ENCODE measurements at regions not wholly inside any gene's neighbourhood (a gene's known extent, or its start where the extent isn't known, plus 50 kb on each side); places are given as distances from the start of the nearest gene placed in this dataset.
"Not testable (repeated sequence)": the region's sequence is repeated elsewhere in the genome, so short reads cannot be mapped to it uniquely, and the experiment has no call there.

DNA sequence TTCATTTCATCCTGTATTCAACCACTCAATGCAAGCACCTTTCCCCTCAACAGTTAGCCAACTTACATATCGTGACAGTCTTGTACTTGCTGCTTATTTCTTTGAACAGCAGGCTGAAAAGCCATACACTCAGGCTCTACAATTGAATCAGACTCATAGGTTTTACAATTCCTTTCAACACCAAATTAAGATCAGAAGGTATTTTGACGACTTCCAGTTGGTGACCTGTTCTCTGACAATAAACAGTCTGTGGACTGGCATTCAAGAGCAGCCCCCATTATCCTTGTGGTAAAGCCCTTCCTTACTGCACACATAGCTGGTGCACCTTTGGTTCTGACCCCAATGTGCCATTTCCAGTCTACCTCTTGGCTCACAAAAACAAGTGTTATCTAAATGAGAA, 140.0 kb upstream of the MB21D2 start:
- H3K9me3 ChIP-seq (ENCODE audit: control insufficient read depth, low read length): no peaks in the 10 kb centered on the region
- no peak overlapping the region for H3K4me3 ChIP-seq (ENCODE audit: insufficient read depth, low read depth, low read length)
- no peaks in the 10 kb centered on the region for H3K36me3 ChIP-seq (ENCODE audit: control insufficient read depth, insufficient read depth, low read length)
- no peaks in the 10 kb centered on the region for H3K4me1 ChIP-seq (ENCODE audit: control insufficient read depth, insufficient read depth, low read length)
- H3K27me3 ChIP-seq (ENCODE audit: control insufficient read depth, insufficient read depth, low read length, poor library complexity, severe bottlenecking): no peaks in the 10 kb centered on the region
- 84 to 87% methylated on average over 2 of the region's 2 CpGs for WGBS, 2 experiments
- H3K27ac ChIP-seq (ENCODE audit: insufficient read depth, low read depth, low read length, poor library complexity, severe bottlenecking): no peak overlapping the region

DNA sequence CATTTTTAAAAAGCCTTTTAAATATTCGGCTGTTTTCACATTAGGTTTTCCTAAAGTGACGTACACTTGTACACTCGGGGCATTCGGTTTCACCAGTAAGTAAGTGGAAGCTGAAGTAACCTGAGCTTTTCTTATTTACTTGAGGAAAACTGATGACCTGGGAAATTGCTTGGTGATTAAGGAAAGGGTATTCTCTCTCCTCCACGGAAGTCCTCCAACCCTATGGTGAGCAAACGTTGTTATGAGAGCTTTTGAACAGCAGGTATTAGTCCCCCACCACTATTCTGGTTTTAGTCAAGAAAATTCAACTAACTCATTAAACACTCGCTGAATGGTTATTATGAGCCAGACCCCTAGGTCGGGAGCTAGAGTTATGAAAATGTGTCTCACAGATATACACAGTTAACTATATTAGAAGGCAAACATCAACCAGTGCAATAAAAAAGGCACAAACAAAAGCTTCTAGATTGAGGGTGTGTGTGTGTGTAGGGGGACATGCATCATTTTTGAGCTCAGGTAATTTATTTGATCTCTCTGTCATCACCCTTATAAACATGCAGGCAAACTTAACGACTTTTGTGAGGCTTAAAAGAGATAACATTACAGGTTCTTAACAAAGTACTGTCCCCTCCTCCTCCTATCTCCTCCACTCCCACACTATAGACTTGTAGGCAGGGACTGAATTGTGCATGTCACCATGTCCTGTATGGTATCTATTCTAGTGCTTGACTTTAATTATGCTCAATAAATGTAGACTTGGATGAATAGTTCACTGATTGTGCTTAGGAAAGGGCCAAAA, 143.3 kb upstream of the MB21D2 start:
- no peak overlapping the region for H3K4me3 ChIP-seq (ENCODE audit: insufficient read depth, low read depth, low read length)
- H3K27me3 ChIP-seq (ENCODE audit: control insufficient read depth, insufficient read depth, low read length, poor library complexity, severe bottlenecking): no peaks in the 10 kb centered on the region
- H3K27ac ChIP-seq (ENCODE audit: insufficient read depth, low read depth, low read length, poor library complexity, severe bottlenecking): no peak overlapping the region
- no peaks in the 10 kb centered on the region for H3K36me3 ChIP-seq (ENCODE audit: control insufficient read depth, insufficient read depth, low read length)
- 92 to 97% methylated on average over 9 of the region's 9 CpGs for WGBS, 2 experiments
- no peaks in the 10 kb centered on the region for H3K9me3 ChIP-seq (ENCODE audit: control insufficient read depth, low read length)
- H3K4me1 ChIP-seq (ENCODE audit: control insufficient read depth, insufficient read depth, low read length): no peaks in the 10 kb centered on the region

- no peaks in the 10 kb centered on the region for H3K4me1 ChIP-seq (ENCODE audit: control insufficient read depth, insufficient read depth, low read length)
- H3K27ac ChIP-seq (ENCODE audit: insufficient read depth, low read depth, low read length, poor library complexity, severe bottlenecking): no peak overlapping the region
- H3K36me3 ChIP-seq (ENCODE audit: control insufficient read depth, insufficient read depth, low read length): no peaks in the 10 kb centered on the region
- no peaks in the 10 kb centered on the region for H3K27me3 ChIP-seq (ENCODE audit: control insufficient read depth, insufficient read depth, low read length, poor library complexity, severe bottlenecking)
- WGBS, 2 experiments: 88 to 91% methylated on average over 1 to 2 of the region's 2 CpGs
- no peaks in the 10 kb centered on the region for H3K9me3 ChIP-seq (ENCODE audit: control insufficient read depth, low read length)
- no peak overlapping the region for H3K4me3 ChIP-seq (ENCODE audit: insufficient read depth, low read depth, low read length)
Measured at GRCh38 chr3:193068365-193068764, 150.7 kb upstream of the MB21D2 start.

DNA sequence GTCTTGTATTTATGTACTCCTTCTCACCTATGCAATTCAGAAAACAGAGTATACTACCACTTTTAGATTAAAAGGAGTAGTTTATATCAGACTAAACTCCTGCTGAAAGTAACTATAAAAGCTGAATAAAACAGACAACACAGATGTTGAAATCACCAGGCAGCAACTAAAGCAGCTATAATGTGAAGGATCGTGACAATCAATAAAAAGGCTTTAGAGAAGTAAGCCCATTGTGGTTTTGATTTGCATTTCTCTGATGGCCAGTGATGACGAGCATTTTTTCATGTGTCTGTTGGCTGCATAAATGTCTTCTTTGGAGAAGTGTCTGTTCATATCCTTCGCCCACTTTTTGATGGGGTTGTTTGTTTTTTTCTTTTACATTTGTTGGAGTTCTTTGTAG, 152.1 kb upstream of the MB21D2 start:
- not testable (repeated sequence) for H3K4me1 ChIP-seq (ENCODE audit: control insufficient read depth, insufficient read depth, low read length); H3K36me3 ChIP-seq (ENCODE audit: control insufficient read depth, insufficient read depth, low read length); H3K27me3 ChIP-seq (ENCODE audit: control insufficient read depth, insufficient read depth, low read length, poor library complexity, severe bottlenecking); H3K4me3 ChIP-seq (ENCODE audit: insufficient read depth, low read depth, low read length); H3K27ac ChIP-seq (ENCODE audit: insufficient read depth, low read depth, low read length, poor library complexity, severe bottlenecking); H3K9me3 ChIP-seq (ENCODE audit: control insufficient read depth, low read length)
- 89 to 91% methylated on average over 3 of the region's 3 CpGs for WGBS, 2 experiments

DNA sequence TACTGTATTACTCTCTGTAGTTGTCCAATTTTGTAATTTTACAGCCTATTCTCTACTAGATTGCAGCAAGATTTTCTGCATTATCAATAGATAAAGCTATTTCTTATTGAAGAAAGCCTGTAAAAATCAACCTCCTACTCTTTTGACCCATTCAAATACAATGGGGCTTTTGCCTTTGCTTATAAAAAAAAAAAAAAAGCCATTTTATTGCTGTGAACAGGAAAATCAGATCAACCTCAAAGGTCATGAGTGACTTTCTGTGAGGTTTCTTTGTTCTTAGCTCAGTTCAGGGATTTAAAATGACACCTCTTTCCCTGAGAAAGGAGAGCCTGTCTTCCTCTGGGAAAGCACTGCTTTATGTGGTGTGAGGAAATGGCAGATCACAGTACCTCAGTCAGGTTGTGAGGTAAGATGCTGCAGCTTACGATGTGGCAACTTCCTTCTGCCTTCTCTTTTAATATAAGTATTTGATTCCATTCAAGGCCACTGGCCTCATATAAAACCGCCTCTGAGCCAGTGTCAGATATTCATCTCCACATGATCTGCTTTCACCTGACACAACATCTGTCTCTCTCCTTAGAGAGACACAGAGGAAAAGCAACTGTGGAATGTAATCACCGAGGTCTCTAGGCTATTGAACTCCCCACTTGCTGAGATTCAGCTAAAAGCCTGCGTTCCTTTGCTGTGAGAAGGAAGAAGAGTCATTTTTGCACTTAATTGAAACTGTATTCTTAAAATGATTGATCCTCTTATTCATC, 161.5 kb upstream of the MB21D2 start:
- no peak overlapping the region for H3K4me3 ChIP-seq (ENCODE audit: insufficient read depth, low read depth, low read length)
- H3K27ac ChIP-seq (ENCODE audit: insufficient read depth, low read depth, low read length, poor library complexity, severe bottlenecking): peak overlapping the region; percentile 33
- 87 to 88% methylated on average over 4 of the region's 4 CpGs for WGBS, 2 experiments
- no peaks in the 10 kb centered on the region for H3K9me3 ChIP-seq (ENCODE audit: control insufficient read depth, low read length)
- no peaks in the 10 kb centered on the region for H3K27me3 ChIP-seq (ENCODE audit: control insufficient read depth, insufficient read depth, low read length, poor library complexity, severe bottlenecking)
- no peaks in the 10 kb centered on the region for H3K4me1 ChIP-seq (ENCODE audit: control insufficient read depth, insufficient read depth, low read length)
- no peaks in the 10 kb centered on the region for H3K36me3 ChIP-seq (ENCODE audit: control insufficient read depth, insufficient read depth, low read length)

GRCh38 chr3:193080821-193081365, 160.1 kb upstream of the PLAAT1 start:
- Histone ChIP-seq H3K4me3 (ENCODE audit: insufficient read depth, low read depth, low read length) (no peak overlapping the region), H3K4me1 (ENCODE audit: control insufficient read depth, insufficient read depth, low read length) (no peaks in the 10 kb centered on the region), H3K9me3 (ENCODE audit: control insufficient read depth, low read length) (no peaks in the 10 kb centered on the region), H3K27ac (ENCODE audit: insufficient read depth, low read depth, low read length, poor library complexity, severe bottlenecking) (no peak overlapping the region), H3K36me3 (ENCODE audit: control insufficient read depth, insufficient read depth, low read length) (no peaks in the 10 kb centered on the region), H3K27me3 (ENCODE audit: control insufficient read depth, insufficient read depth, low read length, poor library complexity, severe bottlenecking) (no peaks in the 10 kb centered on the region)
- WGBS, 2 experiments: 90 to 92% methylated on average over 3 of the region's 3 CpGs

- Histone ChIP-seq H3K4me3 (ENCODE audit: insufficient read depth, low read depth, low read length) (no peak overlapping the region), H3K27me3 (ENCODE audit: control insufficient read depth, insufficient read depth, low read length, poor library complexity, severe bottlenecking) (no peaks in the 10 kb centered on the region), H3K4me1 (ENCODE audit: control insufficient read depth, insufficient read depth, low read length) (no peaks in the 10 kb centered on the region), H3K27ac (ENCODE audit: insufficient read depth, low read depth, low read length, poor library complexity, severe bottlenecking) (no peak overlapping the region), H3K9me3 (ENCODE audit: control insufficient read depth, low read length) (no peaks in the 10 kb centered on the region), H3K36me3 (ENCODE audit: control insufficient read depth, insufficient read depth, low read length) (no peaks in the 10 kb centered on the region)
- WGBS, 2 experiments: 86 to 100% methylated on average over 1 to 2 of the region's 2 CpGs
Measured at GRCh38 chr3:193085655-193086054, 155.4 kb upstream of the PLAAT1 start.

DNA sequence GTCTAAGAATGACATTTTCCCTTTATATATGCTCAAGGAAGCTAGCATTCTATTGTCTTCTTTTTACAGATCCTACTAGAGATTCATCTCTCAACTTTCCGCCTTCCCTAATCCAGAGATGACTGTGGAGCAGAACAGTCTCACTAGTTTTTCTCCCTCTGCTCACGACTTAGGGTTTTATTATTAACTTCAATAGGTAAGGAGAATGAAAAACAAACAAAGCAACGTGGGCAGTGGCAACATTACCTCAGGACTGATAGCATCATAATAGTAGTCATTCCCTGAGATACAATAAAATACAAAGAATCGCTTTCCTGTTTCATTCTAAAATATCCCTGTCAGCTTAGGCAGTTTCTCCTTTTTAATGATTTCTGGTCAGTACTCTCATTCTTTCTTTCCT, 154.3 kb upstream of the PLAAT1 start:
- Histone ChIP-seq H3K36me3 (ENCODE audit: control insufficient read depth, insufficient read depth, low read length) (no peaks in the 10 kb centered on the region), H3K4me1 (ENCODE audit: control insufficient read depth, insufficient read depth, low read length) (no peaks in the 10 kb centered on the region)
- WGBS, 2 experiments: 69 to 80% methylated on average over 3 to 4 of the region's 4 CpGs

GRCh38 chr3:193087336-193087735, 153.7 kb upstream of the PLAAT1 start:
- no peaks in the 10 kb centered on the region for H3K27me3 ChIP-seq (ENCODE audit: control insufficient read depth, insufficient read depth, low read length, poor library complexity, severe bottlenecking)
- H3K4me3 ChIP-seq (ENCODE audit: insufficient read depth, low read depth, low read length): no peak overlapping the region
- H3K27ac ChIP-seq (ENCODE audit: insufficient read depth, low read depth, low read length, poor library complexity, severe bottlenecking): no peak overlapping the region
- no peaks in the 10 kb centered on the region for H3K9me3 ChIP-seq (ENCODE audit: control insufficient read depth, low read length)
- no peaks in the 10 kb centered on the region for H3K4me1 ChIP-seq (ENCODE audit: control insufficient read depth, insufficient read depth, low read length)
- H3K36me3 ChIP-seq (ENCODE audit: control insufficient read depth, insufficient read depth, low read length): no peaks in the 10 kb centered on the region
- WGBS, 2 experiments: 85 to 95% methylated on average over 3 of the region's 3 CpGs

More for the DNA sequence above, 154.3 kb upstream of the PLAAT1 start:
- Histone ChIP-seq H3K27ac (ENCODE audit: insufficient read depth, low read depth, low read length, poor library complexity, severe bottlenecking) (no peak overlapping the region), H3K9me3 (ENCODE audit: control insufficient read depth, low read length) (no peaks in the 10 kb centered on the region), H3K4me3 (ENCODE audit: insufficient read depth, low read depth, low read length) (no peak overlapping the region), H3K27me3 (ENCODE audit: control insufficient read depth, insufficient read depth, low read length, poor library complexity, severe bottlenecking) (no peaks in the 10 kb centered on the region)

DNA sequence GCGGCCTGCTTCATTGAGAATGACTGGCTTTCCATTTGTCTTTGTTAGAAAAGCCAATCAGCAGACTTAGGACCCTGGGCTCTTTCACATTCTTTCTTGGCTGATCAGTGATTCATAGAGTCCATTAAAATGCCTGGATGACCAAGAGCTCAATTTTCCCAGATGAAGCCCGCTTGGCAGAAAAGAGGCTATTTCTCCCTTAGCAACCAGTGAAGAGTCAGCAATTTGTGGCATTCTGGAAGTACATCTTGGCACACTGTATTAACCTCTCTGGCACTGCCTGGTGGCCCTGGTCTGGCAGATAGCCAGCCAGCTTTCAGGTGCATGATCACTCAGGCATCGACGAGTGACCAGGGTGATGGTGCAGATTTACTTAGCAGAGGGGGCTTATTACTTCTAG, 145.7 kb upstream of the PLAAT1 start:
- no peak overlapping the region for H3K4me3 ChIP-seq (ENCODE audit: insufficient read depth, low read depth, low read length)
- 94% methylated on average over 4 of the region's 4 CpGs for WGBS, 2 experiments
- no peak overlapping the region for H3K27ac ChIP-seq (ENCODE audit: insufficient read depth, low read depth, low read length, poor library complexity, severe bottlenecking)
- H3K27me3 ChIP-seq (ENCODE audit: control insufficient read depth, insufficient read depth, low read length, poor library complexity, severe bottlenecking): no peaks in the 10 kb centered on the region
- no peaks in the 10 kb centered on the region for H3K36me3 ChIP-seq (ENCODE audit: control insufficient read depth, insufficient read depth, low read length)
- H3K4me1 ChIP-seq (ENCODE audit: control insufficient read depth, insufficient read depth, low read length): no peaks in the 10 kb centered on the region
- no peaks in the 10 kb centered on the region for H3K9me3 ChIP-seq (ENCODE audit: control insufficient read depth, low read length)

Data from ectodermal cell (in vitro differentiated cells).